GM21825 (cell line): ENCODE measurements at regions not wholly inside any gene's neighbourhood (a gene's known extent, or its start where the extent isn't known, plus 50 kb on each side); places are given as distances from the start of the nearest gene placed in this dataset.

Experiments used
- ATAC-seq: cut with Tn5 transposase; IDR thresholded peaks from one replicate; pipeline ENCODE4 v1.9.1; 2021; ENCODE audit warnings: mild to moderate bottlenecking, moderate library complexity; ENCODE audit not compliant: unreplicated experiment

GRCh38 chr2:6640621-6641015 lies 225.1 kb downstream of the CMPK2 start:
- ATAC-seq = no peak

DNA sequence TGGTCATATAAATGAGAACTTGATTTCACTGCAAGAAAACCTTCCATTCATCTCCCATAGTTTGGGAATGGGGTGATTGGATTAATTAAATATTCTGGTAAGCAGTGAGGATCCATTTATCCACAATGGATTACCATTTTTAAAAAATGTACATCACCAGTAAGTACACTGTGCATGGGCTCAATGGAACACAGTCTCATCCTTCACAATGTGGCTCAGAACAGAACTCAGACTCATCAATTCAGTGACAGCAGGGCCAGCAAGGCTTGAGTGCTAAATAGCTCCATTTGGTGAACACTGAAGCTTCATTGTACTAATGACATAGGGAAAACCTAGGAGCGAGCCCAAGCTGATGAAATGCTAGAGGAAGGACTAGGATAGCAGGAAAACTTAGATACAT lies 223.8 kb downstream of the CMPK2 start:
- ATAC-seq = no peak

GRCh38 chr2:6644261-6644660 lies 221.4 kb downstream of the CMPK2 start:
- ATAC-seq = no peak

GRCh38 chr2:6645004-6645403 lies 220.7 kb downstream of the CMPK2 start:
- ATAC-seq = no peak

- no peak for ATAC-seq
These were observed 220.0 kb downstream of the CMPK2 start for GRCh38 chr2:6645672-6646071.

DNA sequence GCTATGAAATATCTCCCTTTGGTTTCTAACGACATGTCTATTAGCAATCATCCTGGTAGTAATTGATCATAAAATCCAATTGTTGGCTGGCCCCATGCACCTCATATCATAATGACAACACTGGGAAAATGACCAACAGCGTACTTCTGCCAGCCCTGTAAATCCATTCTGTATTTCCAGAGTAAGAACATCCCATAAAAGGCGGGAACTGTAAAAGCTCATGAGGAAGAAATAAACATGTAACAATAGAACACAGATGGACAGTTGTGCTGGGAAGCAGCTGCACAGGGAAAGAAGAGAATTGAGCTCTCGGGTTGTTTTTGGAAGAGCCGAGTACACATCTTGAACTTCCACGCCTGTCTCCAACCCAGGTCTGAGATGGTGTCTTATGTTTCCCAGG lies 218.7 kb downstream of the CMPK2 start:
- no peak for ATAC-seq

GRCh38 chr2:6648596-6649247 lies 217.0 kb downstream of the CMPK2 start:
- ATAC-seq = no peak

DNA sequence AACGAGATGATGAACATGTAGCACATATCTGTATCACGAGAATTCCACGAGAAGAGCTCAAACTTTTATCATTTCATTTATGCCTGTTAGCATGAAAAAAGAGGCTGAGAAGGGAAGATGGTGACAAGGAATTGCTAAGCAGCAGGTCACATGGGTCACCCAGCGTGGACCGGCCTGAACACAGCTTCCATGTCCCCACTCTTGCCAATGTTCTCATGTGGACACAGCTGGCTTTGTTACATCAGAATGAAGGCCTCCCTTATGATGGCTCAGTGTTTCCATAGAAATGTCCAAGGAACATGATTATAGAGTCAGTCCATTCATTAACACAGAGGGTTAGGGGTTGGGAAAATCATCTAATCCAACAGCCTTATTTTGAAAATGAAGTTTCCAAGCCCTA lies 215.4 kb downstream of the CMPK2 start:
- ATAC-seq = no peak

- ATAC-seq = no peak
These were observed 213.5 kb downstream of the CMPK2 start for GRCh38 chr2:6652251-6652650.

DNA sequence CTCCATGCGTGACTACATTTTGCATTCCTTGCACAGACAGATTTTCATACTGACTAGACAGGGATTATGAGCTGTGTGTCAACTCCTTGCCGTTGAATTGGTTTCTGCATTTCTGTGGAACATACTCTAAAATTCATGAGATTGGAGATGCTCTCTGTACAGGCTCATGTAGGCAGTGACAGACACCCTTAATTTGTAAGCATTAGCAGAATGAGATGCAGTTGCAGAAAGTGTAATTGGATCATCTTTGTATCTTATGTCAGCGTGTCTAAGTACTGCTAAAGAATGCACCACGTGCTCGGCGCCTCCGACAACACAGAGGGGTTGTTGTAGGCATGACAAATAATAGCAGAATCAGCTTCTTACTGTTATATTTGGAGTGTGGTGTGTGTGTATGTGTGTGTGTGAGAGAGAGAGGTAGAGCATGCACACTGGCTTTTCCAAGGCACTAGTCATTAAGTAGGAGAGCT lies 212.4 kb downstream of the CMPK2 start:
- ATAC-seq = no peak

GRCh38 chr2:6654279-6654678 lies 211.4 kb downstream of the CMPK2 start:
- no peak for ATAC-seq

GRCh38 chr2:6656633-6657032 lies 209.1 kb downstream of the CMPK2 start:
- ATAC-seq = no peak

GRCh38 chr2:6657136-6657535 lies 208.6 kb downstream of the CMPK2 start:
- ATAC-seq = no peak

- ATAC-seq = peak; percentile 99
These were observed 207.9 kb downstream of the CMPK2 start for GRCh38 chr2:6657855-6658254.

GRCh38 chr2:6664332-6665061 lies 201.2 kb downstream of the CMPK2 start:
- no peak for ATAC-seq

DNA sequence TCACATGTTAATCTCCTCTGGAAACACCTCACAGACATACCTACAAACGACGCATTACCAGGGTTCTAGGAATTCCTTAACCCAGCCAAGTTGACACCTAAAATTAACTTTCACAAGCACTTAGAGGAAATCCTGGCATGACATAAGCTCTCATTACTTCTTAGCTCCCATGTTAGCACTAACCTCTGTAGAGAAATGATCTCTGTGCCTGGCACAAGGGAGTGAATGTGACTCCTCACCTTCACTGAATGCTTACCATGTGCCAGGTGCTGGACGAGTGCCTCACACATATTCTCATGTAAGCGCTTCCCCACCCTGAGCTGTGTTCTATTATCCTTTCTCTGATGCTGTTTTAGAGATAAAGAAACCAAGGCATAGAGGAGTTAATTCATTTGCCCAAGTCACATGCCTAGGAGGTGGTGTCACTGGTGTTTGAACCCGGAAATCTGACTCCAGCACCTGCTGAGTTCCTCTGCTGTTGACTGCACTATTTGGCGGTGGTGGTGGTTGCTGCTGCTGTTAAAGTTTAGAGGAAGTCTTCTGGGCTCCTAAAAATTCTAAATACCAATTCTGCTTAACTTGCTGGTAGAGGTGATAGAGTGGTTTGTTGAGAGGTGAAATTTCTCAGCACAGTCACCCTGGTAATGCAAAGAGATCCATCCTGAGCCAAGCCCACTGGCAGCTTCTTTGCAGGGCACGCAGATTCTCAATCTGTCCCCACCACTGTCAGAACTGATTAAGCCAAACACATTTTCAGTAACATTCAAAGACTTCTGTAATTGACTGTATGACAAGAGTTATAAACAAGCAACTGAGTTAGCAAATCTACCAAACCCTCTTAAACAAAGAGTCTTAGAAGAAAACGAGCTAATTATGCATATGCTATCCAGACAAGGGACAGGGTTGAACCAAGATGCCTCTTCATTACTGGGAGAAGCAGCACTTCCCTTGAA lies 200.3 kb downstream of the CMPK2 start:
- no peak for ATAC-seq

- no peak for ATAC-seq
These were observed 198.4 kb downstream of the CMPK2 start for GRCh38 chr2:6667326-6667725.

- no peak for ATAC-seq
These were observed 193.8 kb downstream of the CMPK2 start for GRCh38 chr2:6671913-6672312.

DNA sequence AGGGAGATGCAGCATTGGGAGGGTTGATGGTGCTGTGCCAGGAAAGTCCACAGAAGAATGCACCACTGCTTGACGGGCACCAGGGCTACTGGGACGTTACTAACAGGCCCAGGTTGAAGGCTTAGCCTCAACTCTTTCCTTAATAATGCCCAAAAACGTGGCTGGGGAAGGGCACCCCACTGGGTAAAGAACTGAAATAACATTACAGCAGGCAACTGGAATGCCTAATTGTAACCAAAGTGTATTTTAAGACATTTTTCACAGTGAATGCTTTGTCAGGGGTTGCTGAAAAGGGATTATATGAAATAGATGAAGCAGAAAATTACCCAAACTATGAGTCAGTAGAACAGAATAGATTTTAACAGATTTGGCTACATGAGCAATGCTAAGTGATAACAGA lies 191.3 kb downstream of the CMPK2 start:
- ATAC-seq = no peak

GRCh38 chr2:6675791-6676190 lies 189.9 kb downstream of the CMPK2 start:
- no peak for ATAC-seq

DNA sequence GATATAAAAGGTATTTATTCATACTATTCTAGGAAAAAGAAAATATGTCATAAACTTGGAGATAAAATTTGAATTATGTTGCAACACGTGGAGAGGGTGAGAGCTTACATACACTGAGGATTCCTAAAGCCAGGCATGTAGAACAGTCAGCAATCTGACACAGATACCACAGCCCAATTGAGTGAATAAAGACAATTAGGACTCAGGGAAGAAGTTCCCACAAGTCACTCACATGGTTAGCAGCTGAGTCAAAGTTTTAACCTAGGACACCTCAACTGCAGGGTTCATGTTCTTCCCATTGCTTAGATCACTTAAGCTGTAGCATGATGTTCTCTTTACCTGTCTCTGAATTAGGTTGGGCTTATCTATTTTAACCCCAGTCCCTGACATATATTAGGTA lies 189.5 kb downstream of the CMPK2 start:
- ATAC-seq = no peak
